ENCODE measurements at regions not wholly inside any gene's neighbourhood (a gene's known extent, or its start where the extent isn't known, plus 50 kb on each side); places are given as distances from the start of the nearest gene placed in this dataset.
A peak's percentile ranks its signal among the peaks of the same experiment; 100 is the strongest.

DNA sequence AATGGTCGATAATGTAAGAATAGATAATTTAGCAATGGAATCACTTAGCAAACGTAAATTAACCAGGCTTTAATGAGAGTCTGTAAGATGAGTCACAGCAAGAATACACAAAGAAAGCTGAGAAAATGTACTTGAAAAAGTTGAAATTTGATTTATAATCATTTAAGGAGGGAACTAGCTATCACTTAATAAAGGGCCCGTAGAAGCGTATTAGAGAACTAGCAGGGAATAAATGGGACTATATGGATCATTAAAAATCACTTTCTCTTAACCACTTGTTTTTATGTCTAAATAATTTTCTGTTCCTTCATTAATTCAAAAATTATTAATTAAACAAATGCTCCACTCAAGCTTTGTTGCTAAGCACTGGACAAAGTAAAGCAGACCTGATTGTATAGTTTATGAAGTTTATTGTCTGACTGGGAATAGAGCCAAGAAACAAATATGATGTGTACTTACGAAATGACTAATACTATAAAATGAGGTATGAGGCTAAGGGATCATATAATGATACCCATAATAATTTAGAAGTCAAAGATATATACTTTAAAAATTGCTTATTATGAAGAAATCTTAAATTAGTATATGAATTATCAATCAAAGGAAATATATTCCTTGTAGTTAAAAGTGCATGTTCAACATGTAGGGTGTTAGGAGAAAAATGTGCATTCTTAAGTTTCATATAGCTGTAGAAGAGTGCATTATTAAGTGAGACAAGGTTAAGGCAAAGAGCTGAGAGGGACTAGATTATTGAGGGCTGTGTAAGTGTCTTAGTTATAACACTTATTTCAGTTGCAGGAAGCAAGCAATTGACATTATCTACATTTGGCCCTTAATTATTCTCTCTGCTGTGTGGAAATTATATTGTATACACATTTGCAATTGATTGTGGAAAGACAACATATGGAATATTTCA lies 196.8 kb downstream of the PRDM9 start:
- Histone ChIP-seq H3K27ac (ENCODE audit: low read depth, low read length) (no peak overlapping the region), H3K27me3 (ENCODE audit: control insufficient read depth, insufficient read depth, low read length) (no peaks in the 10 kb centered on the region), H3K9me3 (ENCODE audit: control insufficient read depth, insufficient read depth, low read length) (no peaks in the 10 kb centered on the region), H3K36me3 (ENCODE audit: control insufficient read depth, insufficient read depth, low read length) (no peaks in the 10 kb centered on the region), H3K4me3 (ENCODE audit: low read depth, low read length) (no peak overlapping the region), H3K4me1 (ENCODE audit: control insufficient read depth, insufficient read depth, low read length) (no peaks in the 10 kb centered on the region)
- WGBS (ENCODE audit: insufficient coverage): no CpG with 5 or more reads among the region's 5 CpGs
- DNase-seq (ENCODE audit: low read depth in 4 of 6, low spot score in 6 of 6): peak in 1 of 6 donors; percentile 59

DNA sequence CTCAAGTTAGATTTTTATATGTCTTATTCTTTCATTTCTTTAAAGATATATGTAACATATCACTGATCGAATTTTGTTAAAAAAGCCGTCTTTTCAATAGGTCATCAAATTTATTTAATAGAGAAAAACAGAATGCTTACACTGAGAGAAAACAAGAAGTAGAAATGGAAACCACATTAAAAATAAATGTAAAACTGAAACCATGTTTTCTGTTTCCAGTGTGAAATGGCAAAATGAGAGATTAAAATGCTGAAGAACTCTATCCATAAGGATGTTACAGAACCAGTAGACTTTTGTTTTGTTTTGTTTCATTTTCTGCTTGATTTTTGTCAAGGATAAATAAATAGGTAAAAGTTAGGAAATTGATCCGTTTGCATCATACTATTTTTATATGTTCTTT lies 210.1 kb downstream of the PRDM9 start:
- no CpG with 5 or more reads among the region's 3 CpGs for WGBS (ENCODE audit: insufficient coverage)
- Histone ChIP-seq H3K4me1 (ENCODE audit: control insufficient read depth, insufficient read depth, low read length) (no peaks in the 10 kb centered on the region), H3K36me3 (ENCODE audit: control insufficient read depth, insufficient read depth, low read length) (no peaks in the 10 kb centered on the region), H3K27me3 (ENCODE audit: control insufficient read depth, insufficient read depth, low read length) (no peaks in the 10 kb centered on the region), H3K4me3 (ENCODE audit: low read depth, low read length) (no peak overlapping the region), H3K9me3 (ENCODE audit: control insufficient read depth, insufficient read depth, low read length) (no peaks in the 10 kb centered on the region), H3K27ac (ENCODE audit: low read depth, low read length) (no peak overlapping the region)
- DNase-seq (ENCODE audit: low read depth in 4 of 6, low spot score in 6 of 6): no peak

GRCh38 chr5:23718564-23718963 lies 211.2 kb downstream of the PRDM9 start:
- H3K4me3 ChIP-seq (ENCODE audit: low read depth, low read length): no peak overlapping the region
- no peaks in the 10 kb centered on the region for H3K27me3 ChIP-seq (ENCODE audit: control insufficient read depth, insufficient read depth, low read length)
- H3K4me1 ChIP-seq (ENCODE audit: control insufficient read depth, insufficient read depth, low read length): no peaks in the 10 kb centered on the region
- no peak overlapping the region for H3K27ac ChIP-seq (ENCODE audit: low read depth, low read length)
- WGBS (ENCODE audit: insufficient coverage): no CpG with 5 or more reads among the region's 1 CpG
- DNase-seq (ENCODE audit: low read depth in 4 of 6, low spot score in 6 of 6): no peak
- no peaks in the 10 kb centered on the region for H3K36me3 ChIP-seq (ENCODE audit: control insufficient read depth, insufficient read depth, low read length)
- H3K9me3 ChIP-seq (ENCODE audit: control insufficient read depth, insufficient read depth, low read length): no peaks in the 10 kb centered on the region

GRCh38 chr5:23721336-23721735 lies 213.9 kb downstream of the PRDM9 start:
- Histone ChIP-seq H3K27ac (ENCODE audit: low read depth, low read length) (no peak overlapping the region), H3K4me3 (ENCODE audit: low read depth, low read length) (no peak overlapping the region), H3K9me3 (ENCODE audit: control insufficient read depth, insufficient read depth, low read length) (no peaks in the 10 kb centered on the region), H3K36me3 (ENCODE audit: control insufficient read depth, insufficient read depth, low read length) (no peaks in the 10 kb centered on the region), H3K4me1 (ENCODE audit: control insufficient read depth, insufficient read depth, low read length) (no peaks in the 10 kb centered on the region), H3K27me3 (ENCODE audit: control insufficient read depth, insufficient read depth, low read length) (no peaks in the 10 kb centered on the region)
- DNase-seq (ENCODE audit: low read depth in 4 of 6, low spot score in 6 of 6): no peak
- WGBS (ENCODE audit: insufficient coverage): no CpG with 5 or more reads among the region's 2 CpGs

DNA sequence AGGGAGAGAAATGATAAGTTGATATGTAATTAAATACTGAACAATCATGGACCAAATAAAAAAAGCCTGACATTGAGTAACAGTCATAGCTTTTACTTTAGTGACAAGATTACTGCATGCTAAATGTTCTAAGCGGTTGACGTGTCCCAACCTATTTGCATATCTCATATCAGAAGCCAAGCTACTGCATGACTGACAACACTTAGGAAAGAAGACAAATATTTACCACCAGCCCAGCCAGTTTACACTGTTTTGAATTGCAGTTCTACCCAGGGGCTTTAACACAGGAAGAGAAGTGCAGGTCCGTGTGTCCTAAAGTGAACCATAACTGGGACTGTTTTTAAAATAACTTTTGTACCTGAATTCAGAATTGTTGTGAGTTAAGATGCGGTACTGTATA lies 219.9 kb downstream of the PRDM9 start:
- no peak overlapping the region for H3K4me3 ChIP-seq (ENCODE audit: low read depth, low read length)
- no peaks in the 10 kb centered on the region for H3K4me1 ChIP-seq (ENCODE audit: control insufficient read depth, insufficient read depth, low read length)
- H3K27me3 ChIP-seq (ENCODE audit: control insufficient read depth, insufficient read depth, low read length): no peaks in the 10 kb centered on the region
- no peak overlapping the region for H3K27ac ChIP-seq (ENCODE audit: low read depth, low read length)
- no peaks in the 10 kb centered on the region for H3K9me3 ChIP-seq (ENCODE audit: control insufficient read depth, insufficient read depth, low read length)
- 100% methylated on average over 1 of the region's 4 CpGs for WGBS (ENCODE audit: insufficient coverage)
- DNase-seq (ENCODE audit: low read depth in 4 of 6, low spot score in 6 of 6): no peak
- no peaks in the 10 kb centered on the region for H3K36me3 ChIP-seq (ENCODE audit: control insufficient read depth, insufficient read depth, low read length)

- no peaks in the 10 kb centered on the region for H3K4me1 ChIP-seq (ENCODE audit: control insufficient read depth, insufficient read depth, low read length)
- H3K36me3 ChIP-seq (ENCODE audit: control insufficient read depth, insufficient read depth, low read length): no peaks in the 10 kb centered on the region
- H3K4me3 ChIP-seq (ENCODE audit: low read depth, low read length): no peak overlapping the region
- no peak for DNase-seq (ENCODE audit: low read depth in 4 of 6, low spot score in 6 of 6)
- no peaks in the 10 kb centered on the region for H3K9me3 ChIP-seq (ENCODE audit: control insufficient read depth, insufficient read depth, low read length)
- H3K27ac ChIP-seq (ENCODE audit: low read depth, low read length): no peak overlapping the region
- no peaks in the 10 kb centered on the region for H3K27me3 ChIP-seq (ENCODE audit: control insufficient read depth, insufficient read depth, low read length)
- no CpG with 5 or more reads among the region's 2 CpGs for WGBS (ENCODE audit: insufficient coverage)
Observed at GRCh38 chr5:23730023-23730422, 222.6 kb downstream of the PRDM9 start.

- H3K27ac ChIP-seq (ENCODE audit: low read depth, low read length): no peak overlapping the region
- no peak for DNase-seq (ENCODE audit: low read depth in 4 of 6, low spot score in 6 of 6)
- WGBS (ENCODE audit: insufficient coverage): 73% methylated on average over 2 of the region's 4 CpGs
- H3K4me1 ChIP-seq (ENCODE audit: control insufficient read depth, insufficient read depth, low read length): no peaks in the 10 kb centered on the region
- no peaks in the 10 kb centered on the region for H3K9me3 ChIP-seq (ENCODE audit: control insufficient read depth, insufficient read depth, low read length)
- no peaks in the 10 kb centered on the region for H3K27me3 ChIP-seq (ENCODE audit: control insufficient read depth, insufficient read depth, low read length)
- H3K4me3 ChIP-seq (ENCODE audit: low read depth, low read length): no peak overlapping the region
- H3K36me3 ChIP-seq (ENCODE audit: control insufficient read depth, insufficient read depth, low read length): no peaks in the 10 kb centered on the region
Observed at GRCh38 chr5:23740029-23740428, 232.6 kb downstream of the PRDM9 start.

GRCh38 chr5:23742701-23743100 lies 235.3 kb downstream of the PRDM9 start:
- Histone ChIP-seq H3K27me3 (ENCODE audit: control insufficient read depth, insufficient read depth, low read length) (no peaks in the 10 kb centered on the region), H3K27ac (ENCODE audit: low read depth, low read length) (no peak overlapping the region), H3K4me3 (ENCODE audit: low read depth, low read length) (no peak overlapping the region), H3K4me1 (ENCODE audit: control insufficient read depth, insufficient read depth, low read length) (no peaks in the 10 kb centered on the region), H3K36me3 (ENCODE audit: control insufficient read depth, insufficient read depth, low read length) (no peaks in the 10 kb centered on the region), H3K9me3 (ENCODE audit: control insufficient read depth, insufficient read depth, low read length) (no peaks in the 10 kb centered on the region)
- peak in 2 of 6 donors; percentile 26 to 37 for DNase-seq (ENCODE audit: low read depth in 4 of 6, low spot score in 6 of 6)

- DNase-seq (ENCODE audit: low read depth in 4 of 6, low spot score in 6 of 6): no peak
- Histone ChIP-seq H3K27ac (ENCODE audit: low read depth, low read length) (no peak overlapping the region), H3K36me3 (ENCODE audit: control insufficient read depth, insufficient read depth, low read length) (no peaks in the 10 kb centered on the region), H3K9me3 (ENCODE audit: control insufficient read depth, insufficient read depth, low read length) (no peaks in the 10 kb centered on the region), H3K27me3 (ENCODE audit: control insufficient read depth, insufficient read depth, low read length) (no peaks in the 10 kb centered on the region), H3K4me1 (ENCODE audit: control insufficient read depth, insufficient read depth, low read length) (no peaks in the 10 kb centered on the region), H3K4me3 (ENCODE audit: low read depth, low read length) (no peak overlapping the region)
Observed at GRCh38 chr5:23755906-23756305, 248.5 kb downstream of the PRDM9 start.

DNA sequence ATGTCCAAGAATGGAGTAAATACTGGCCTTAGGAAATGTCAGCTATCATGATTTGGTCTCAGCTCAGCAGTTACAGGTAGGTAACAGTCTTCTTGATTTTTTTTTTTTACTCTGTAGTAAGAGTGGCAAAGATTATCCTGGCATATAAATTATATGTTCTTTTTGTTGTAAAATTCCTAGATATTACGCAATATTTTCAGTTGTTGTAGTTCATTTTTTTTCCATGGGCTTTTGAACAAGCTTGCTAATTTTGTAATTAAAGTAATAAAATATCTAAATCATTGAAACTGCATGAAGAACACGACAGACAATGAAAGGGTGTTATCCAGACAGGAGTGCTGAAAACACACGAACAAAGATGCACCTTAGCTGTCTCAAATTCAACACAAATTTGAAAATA lies 249.4 kb downstream of the PRDM9 start:
- Histone ChIP-seq H3K27me3 (ENCODE audit: control insufficient read depth, insufficient read depth, low read length) (no peaks in the 10 kb centered on the region), H3K9me3 (ENCODE audit: control insufficient read depth, insufficient read depth, low read length) (no peaks in the 10 kb centered on the region), H3K4me3 (ENCODE audit: low read depth, low read length) (no peak overlapping the region), H3K27ac (ENCODE audit: low read depth, low read length) (no peak overlapping the region), H3K36me3 (ENCODE audit: control insufficient read depth, insufficient read depth, low read length) (no peaks in the 10 kb centered on the region), H3K4me1 (ENCODE audit: control insufficient read depth, insufficient read depth, low read length) (no peaks in the 10 kb centered on the region)
- 87% methylated on average over 2 of the region's 3 CpGs for WGBS (ENCODE audit: insufficient coverage)
- DNase-seq (ENCODE audit: low read depth in 4 of 6, low spot score in 6 of 6): no peak

Measured in spinal cord (tissue), 9 donors.